Transverse colon (tissue), 4 donors: ENCODE measurements at regions not wholly inside any gene's neighbourhood (a gene's known extent, or its start where the extent isn't known, plus 50 kb on each side); places are given as distances from the start of the nearest gene placed in this dataset.

Experiments
- POLR2A ChIP-seq: fragments of 450-650 bp; IDR thresholded peaks from one replicate; pipeline ENCODE4 v1.6.1; 2016; ENCODE audit warnings: antibody characterized with exemption, mild to moderate bottlenecking, moderate library complexity
- POLR2AphosphoS5 ChIP-seq, 3 donors: sonication (generic); formaldehyde crosslinking; IDR thresholded peaks; one replicate each; pipeline ENCODE4 v1.6.1; 2016; ENCODE audit warnings: antibody characterized with exemption in 3 of 3
- TF ChIP-seq, protein P1 (sequence below), 5 experiments: fragments of 200-600 bp in 3 of 5; fragments of 450-650 bp in 2 of 5; sonication (generic) in 3 of 5; IDR thresholded peaks; 1 replicate in 2 of 5; 2 replicates in 3 of 5; pipeline ENCODE4 v1.5.1; 2016 to 2017; ENCODE audit warnings: antibody characterized with exemption in 5 of 5, inconsistent platforms in 3 of 5, mild to moderate bottlenecking in 2 of 5, moderate library complexity in 1 of 5

DNA sequence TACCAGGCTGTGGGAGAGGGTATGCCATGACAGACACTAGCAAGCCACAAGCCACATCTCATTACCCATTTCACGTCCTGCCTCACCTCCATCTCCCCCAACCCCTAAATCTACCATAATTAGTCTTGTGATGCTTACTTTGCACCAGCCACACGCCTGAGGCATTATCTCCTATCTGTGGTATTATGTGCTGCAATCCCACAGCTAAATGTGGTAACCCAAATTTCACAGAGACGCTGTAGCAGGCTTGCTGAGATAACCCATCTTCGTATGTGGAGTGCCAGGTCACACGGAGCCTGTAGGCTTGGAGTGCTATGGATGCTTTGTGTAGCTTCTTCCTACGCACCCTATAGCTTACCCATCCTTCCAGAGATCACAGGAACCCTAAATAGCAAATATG lies 256.7 kb upstream of the KCNH8 start:
- TF ChIP-seq, protein P1, sequence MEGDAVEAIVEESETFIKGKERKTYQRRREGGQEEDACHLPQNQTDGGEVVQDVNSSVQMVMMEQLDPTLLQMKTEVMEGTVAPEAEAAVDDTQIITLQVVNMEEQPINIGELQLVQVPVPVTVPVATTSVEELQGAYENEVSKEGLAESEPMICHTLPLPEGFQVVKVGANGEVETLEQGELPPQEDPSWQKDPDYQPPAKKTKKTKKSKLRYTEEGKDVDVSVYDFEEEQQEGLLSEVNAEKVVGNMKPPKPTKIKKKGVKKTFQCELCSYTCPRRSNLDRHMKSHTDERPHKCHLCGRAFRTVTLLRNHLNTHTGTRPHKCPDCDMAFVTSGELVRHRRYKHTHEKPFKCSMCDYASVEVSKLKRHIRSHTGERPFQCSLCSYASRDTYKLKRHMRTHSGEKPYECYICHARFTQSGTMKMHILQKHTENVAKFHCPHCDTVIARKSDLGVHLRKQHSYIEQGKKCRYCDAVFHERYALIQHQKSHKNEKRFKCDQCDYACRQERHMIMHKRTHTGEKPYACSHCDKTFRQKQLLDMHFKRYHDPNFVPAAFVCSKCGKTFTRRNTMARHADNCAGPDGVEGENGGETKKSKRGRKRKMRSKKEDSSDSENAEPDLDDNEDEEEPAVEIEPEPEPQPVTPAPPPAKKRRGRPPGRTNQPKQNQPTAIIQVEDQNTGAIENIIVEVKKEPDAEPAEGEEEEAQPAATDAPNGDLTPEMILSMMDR (IDR thresholded peaks at IDR 0.05): no peak
- TF ChIP-seq POLR2A: no peak
- TF ChIP-seq POLR2AphosphoS5 (IDR thresholded peaks at IDR 0.05): no peak
